GM18868 (cell line): ENCODE measurements at regions not wholly inside any gene's neighbourhood (a gene's known extent, or its start where the extent isn't known, plus 50 kb on each side); places are given as distances from the start of the nearest gene placed in this dataset.

Experiments used
- ATAC-seq: cut with Tn5 transposase; IDR thresholded peaks from one replicate; pipeline ENCODE4 v1.9.1; 2021; ENCODE audit warnings: mild to moderate bottlenecking, moderate library complexity; ENCODE audit not compliant: unreplicated experiment

- no peak for ATAC-seq
Observed at GRCh38 chr3:70805061-70805889, 492.8 kb upstream of the MDFIC2 start.

GRCh38 chr3:70803891-70804290 is 491.5 kb upstream of the MDFIC2 start:
- no peak for ATAC-seq

- no peak for ATAC-seq
Observed at GRCh38 chr3:70803319-70803718, 490.9 kb upstream of the MDFIC2 start.

GRCh38 chr3:70800951-70801350 is 488.5 kb upstream of the MDFIC2 start:
- ATAC-seq: no peak

- no peak for ATAC-seq
Observed at GRCh38 chr3:70789878-70790277, 477.4 kb upstream of the MDFIC2 start.

GRCh38 chr3:70780790-70781189 is 468.4 kb upstream of the MDFIC2 start:
- no peak for ATAC-seq

GRCh38 chr3:70779296-70779695 is 466.9 kb upstream of the MDFIC2 start:
- ATAC-seq: no peak

- no peak for ATAC-seq
Observed at GRCh38 chr3:70776081-70776480, 463.6 kb upstream of the MDFIC2 start.

GRCh38 chr3:70775257-70775656 is 462.8 kb upstream of the MDFIC2 start:
- ATAC-seq: no peak

- no peak for ATAC-seq
Observed at GRCh38 chr3:70774641-70775040, 462.2 kb upstream of the MDFIC2 start.

- peak; percentile 87 for ATAC-seq
Observed at GRCh38 chr3:70771426-70772147, 459.1 kb upstream of the MDFIC2 start.

GRCh38 chr3:70770650-70771049 is 458.2 kb upstream of the MDFIC2 start:
- no peak for ATAC-seq

GRCh38 chr3:70766301-70766700 is 453.9 kb upstream of the MDFIC2 start:
- ATAC-seq: no peak

- no peak for ATAC-seq
Observed at GRCh38 chr3:70763894-70764293, 451.5 kb upstream of the MDFIC2 start.

GRCh38 chr3:70757658-70758057 is 445.2 kb upstream of the MDFIC2 start:
- no peak for ATAC-seq

GRCh38 chr3:70755526-70755925 is 443.1 kb upstream of the MDFIC2 start:
- no peak for ATAC-seq

GRCh38 chr3:70754314-70754713 is 441.9 kb upstream of the MDFIC2 start:
- ATAC-seq: no peak

GRCh38 chr3:70753572-70753971 is 441.1 kb upstream of the MDFIC2 start:
- ATAC-seq: no peak

- no peak for ATAC-seq
Observed at GRCh38 chr3:70752051-70752450, 439.6 kb upstream of the MDFIC2 start.

- no peak for ATAC-seq
Observed at GRCh38 chr3:70749122-70749521, 436.7 kb upstream of the MDFIC2 start.

GRCh38 chr3:70748593-70748992 is 436.2 kb upstream of the MDFIC2 start:
- ATAC-seq: no peak

GRCh38 chr3:70747847-70748246 is 435.4 kb upstream of the MDFIC2 start:
- no peak for ATAC-seq
